ENCODE measurements at regions not wholly inside any gene's neighbourhood (a gene's known extent, or its start where the extent isn't known, plus 50 kb on each side); places are given as distances from the start of the nearest gene placed in this dataset.

DNA sequence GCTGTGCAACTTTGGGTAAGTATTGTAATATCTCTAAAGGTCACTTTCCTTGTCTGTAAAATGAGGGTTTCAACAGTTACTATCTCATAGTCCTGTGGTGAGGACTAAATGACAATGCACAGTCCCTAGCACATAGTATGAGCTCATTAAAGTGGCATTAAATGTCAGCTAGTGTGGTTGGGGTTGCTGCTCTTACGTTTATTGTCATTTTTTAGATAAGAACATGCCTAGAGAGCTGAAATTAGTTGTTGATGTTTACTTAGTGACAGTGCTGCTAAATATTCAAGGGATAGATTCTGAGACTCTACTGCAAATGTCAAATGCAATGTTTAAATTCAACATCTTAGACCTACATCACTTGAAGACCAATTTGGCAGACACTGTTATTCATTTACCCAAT is 356.1 kb upstream of the ETAA1 start:
- peak; percentile 46 for DNase-seq (ENCODE audit: low read depth)

DNA sequence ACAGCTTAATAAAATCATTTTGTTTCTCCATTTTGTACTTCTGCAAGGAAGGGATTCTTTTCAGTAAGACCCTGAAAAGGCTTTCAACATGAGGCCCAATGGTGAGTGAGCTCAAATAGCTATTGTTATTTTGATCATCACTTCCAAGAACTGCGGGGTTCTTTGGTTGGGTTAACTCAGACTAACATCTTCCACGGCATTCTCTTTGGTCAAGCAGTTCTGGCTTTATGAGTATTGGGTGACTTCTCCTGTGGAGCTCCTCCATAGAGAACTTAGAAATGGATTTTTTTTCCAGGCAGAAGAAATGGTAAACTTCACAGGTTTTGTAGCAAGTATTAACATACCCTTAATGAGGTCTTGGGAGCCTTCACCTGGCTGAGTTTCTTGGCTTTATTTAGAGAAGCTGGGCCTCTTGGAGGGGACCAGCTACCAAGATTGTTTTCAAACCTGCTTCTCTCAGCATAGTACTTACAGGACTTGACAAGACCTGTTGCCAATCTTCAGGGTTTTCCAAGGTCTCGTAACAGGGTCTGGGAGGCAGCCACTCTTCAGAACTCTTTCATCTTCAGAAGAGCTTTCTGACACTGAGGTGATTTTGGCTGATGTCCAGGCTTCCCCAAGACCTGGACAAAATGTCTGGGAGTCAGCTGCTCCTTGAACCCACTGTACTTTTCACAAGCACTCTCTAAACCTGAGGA is 353.2 kb upstream of the ETAA1 start:
- DNase-seq (ENCODE audit: low read depth), result no peak

DNA sequence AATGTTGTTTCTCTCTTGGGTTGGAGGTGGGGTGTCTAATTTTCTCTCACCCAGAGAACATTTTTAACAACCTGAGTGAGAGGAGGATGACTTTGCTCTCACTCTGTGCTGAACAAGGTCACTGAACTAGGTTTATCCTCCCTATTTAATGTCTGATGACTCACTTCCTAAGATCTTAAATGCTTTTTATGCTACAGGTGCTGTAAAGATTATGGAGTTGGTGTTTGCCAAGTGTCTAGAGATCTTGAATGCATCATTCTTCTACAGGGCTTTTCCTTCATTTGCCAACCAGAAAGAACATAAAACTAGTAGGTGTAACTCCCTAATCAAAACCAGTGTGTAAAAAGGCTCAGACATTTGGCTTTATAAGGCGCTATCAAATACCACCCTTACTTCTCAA is 350.5 kb upstream of the ETAA1 start:
- DNase-seq (ENCODE audit: low read depth), result no peak

- DNase-seq (ENCODE audit: low read depth), result no peak
These were observed 348.8 kb upstream of the ETAA1 start for GRCh38 chr2:67048314-67048713.

GRCh38 chr2:67050622-67051021 is 346.5 kb upstream of the ETAA1 start:
- DNase-seq (ENCODE audit: low read depth), result peak; percentile 25

DNA sequence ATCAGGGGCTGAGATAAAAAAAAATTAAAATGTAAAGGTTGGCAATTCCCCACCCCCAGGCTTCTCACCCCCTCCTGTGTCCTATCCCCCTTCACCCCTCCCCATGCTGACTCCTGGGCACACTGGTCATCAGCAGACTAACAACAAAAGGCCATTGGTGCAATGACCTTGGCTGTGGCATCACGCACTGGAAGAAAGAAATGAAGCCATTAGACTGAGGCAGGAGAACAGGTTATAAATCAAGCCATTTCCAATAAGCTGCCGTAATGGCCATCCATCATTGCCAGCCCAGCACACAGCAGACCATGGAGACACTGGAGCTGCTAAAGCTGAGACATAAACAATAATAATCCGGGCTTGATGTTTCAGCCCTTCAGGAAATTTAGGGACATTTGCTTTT is 342.4 kb upstream of the ETAA1 start:
- no peak for DNase-seq (ENCODE audit: low read depth)

DNA sequence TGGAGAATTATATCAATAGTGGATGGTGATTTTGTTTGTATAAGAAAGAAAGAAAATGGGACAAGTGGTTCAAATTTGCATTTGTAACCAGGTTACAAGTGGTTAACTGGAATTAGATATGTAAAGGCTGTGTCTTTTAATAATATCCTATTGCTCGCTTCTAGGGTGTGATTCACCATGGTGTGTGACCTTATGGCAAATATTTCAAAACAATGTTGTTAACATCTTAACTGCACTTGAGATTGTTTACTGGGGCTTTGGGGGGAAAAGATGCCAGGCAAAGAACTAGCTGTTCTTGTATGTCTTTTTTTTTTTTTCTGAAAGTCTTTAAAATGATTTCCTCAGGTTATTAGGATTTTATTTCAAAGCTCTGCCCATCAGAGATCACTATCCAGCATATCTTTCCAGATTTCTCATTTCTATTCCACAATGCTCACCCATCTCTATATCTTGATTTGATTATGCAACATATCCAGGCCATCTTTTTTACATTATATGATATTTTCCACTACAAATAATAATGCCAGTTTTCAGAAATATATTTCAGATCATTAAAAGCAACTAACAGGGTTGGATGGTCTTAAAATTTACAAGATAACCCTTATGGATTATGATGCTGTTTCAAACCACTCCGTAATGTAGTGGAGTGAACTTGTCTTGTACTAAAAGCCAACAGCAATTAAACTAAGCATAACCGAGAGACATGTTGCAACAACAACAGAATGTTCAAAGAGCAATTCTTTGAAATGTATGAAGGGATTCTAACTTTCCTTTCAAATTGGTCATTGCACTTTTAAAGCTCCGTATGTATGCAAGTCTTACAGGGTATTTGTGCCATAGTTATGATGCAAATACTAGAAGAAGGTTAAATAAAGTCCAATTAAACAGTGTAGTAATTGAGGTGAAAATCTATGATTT is 341.5 kb upstream of the ETAA1 start:
- peak; percentile 24 for DNase-seq (ENCODE audit: low read depth)

DNA sequence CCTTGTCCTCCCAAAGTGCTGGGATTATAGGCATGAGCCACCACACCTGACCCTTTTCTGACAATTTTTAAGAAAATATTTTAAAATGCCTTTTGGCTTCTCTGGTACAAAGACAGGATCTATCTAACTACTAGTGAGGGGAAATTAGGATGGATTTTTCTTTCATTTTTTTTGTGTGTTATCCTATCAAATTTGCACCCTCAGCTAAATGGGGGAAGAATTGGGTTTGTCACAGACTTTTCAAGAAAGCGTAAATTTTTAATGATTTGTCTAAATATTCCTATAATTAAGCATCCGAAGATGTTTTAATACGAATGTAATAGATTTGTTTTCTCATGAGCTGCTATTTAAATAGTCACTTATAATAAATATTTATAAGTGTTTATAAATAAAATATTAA is 340.0 kb upstream of the ETAA1 start:
- no peak for DNase-seq (ENCODE audit: low read depth)

- DNase-seq (ENCODE audit: low read depth), result no peak
These were observed 339.0 kb upstream of the ETAA1 start for GRCh38 chr2:67057901-67058703.

GRCh38 chr2:67065046-67065445 is 332.1 kb upstream of the ETAA1 start:
- DNase-seq (ENCODE audit: low read depth), result no peak

GRCh38 chr2:67066782-67067181 is 330.4 kb upstream of the ETAA1 start:
- no peak for DNase-seq (ENCODE audit: low read depth)

DNA sequence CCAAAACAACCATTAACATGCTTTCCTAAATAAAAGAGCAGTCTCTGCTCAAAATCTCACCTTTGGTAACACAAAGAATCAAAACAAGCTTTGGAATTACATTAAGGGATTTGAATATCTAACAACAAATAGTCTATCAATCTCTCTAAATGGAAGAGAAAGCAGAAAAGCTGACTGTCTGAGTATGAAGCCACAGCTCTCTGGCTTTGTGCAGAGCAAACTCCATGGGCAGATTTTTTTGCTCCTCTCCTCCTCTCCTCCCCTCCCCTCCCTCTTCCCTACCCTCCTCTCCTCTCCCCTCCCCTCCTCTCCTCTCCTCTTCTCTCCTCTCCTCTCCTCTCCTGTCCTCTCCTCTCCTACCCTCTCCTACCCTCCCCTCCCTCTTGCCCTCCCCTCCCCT is 329.5 kb upstream of the ETAA1 start:
- DNase-seq (ENCODE audit: low read depth), result no peak

- peak; percentile 51 for DNase-seq (ENCODE audit: low read depth)
These were observed 326.3 kb upstream of the ETAA1 start for GRCh38 chr2:67070826-67071225.

GRCh38 chr2:67075056-67075455 is 322.1 kb upstream of the ETAA1 start:
- no peak for DNase-seq (ENCODE audit: low read depth)

GRCh38 chr2:67075530-67076238 is 321.4 kb upstream of the ETAA1 start:
- DNase-seq (ENCODE audit: low read depth), result no peak

DNA sequence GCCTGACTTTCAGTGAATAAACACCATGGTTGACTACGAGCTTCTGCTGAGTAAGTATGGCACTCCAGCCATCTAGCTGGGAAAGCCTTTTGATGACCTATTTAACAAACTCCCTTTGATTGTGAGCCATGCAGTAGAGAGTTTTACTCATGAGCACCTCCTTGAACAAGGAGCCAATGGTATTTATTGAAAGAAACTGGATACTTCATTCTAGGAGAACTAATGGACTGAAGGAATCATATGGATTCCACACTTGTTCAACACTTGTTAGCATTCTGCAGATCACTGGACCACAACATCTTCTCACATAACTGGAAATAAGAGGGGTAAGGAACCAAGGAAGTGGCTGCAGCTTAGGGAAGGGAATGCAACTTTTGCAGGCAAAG is 320.9 kb upstream of the ETAA1 start:
- no peak for DNase-seq (ENCODE audit: low read depth)

DNA sequence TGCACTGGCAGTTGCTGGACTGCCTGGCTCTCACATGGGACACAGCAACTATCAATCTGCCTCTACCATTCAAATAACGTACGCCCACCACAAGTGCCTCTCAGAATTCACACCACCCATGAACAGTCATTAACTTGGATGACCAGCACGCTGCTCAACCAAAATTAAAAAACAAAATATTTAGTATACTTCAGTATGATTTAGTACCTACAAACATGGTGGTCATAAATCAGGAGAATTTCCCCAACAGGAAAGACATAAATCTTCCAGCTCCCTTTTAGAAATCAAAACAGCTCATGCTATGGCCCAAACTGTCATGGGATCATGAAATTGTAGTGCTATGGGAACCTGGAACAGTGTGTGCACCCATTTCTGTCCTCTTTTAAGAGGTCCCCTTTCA is 317.4 kb upstream of the ETAA1 start:
- no peak for DNase-seq (ENCODE audit: low read depth)

DNA sequence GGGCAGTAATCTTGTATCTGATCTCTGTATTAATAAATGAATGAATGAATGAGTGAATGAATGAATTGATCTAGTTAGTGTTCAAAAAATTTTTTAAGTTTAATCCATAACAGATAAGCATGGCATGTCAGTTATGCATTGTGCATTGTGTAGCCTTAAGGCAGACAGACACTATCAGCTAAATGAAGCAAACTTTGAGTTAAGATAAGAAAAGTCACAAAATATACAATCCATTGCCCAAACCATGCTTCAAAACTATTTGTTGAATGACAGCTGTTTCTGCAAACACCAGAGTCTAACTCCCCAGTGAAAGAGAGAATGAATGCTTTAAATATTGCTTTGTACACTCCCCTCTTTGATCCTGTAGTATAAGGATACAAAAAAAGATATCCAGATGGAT is 314.3 kb upstream of the ETAA1 start:
- no peak for DNase-seq (ENCODE audit: low read depth)

DNA sequence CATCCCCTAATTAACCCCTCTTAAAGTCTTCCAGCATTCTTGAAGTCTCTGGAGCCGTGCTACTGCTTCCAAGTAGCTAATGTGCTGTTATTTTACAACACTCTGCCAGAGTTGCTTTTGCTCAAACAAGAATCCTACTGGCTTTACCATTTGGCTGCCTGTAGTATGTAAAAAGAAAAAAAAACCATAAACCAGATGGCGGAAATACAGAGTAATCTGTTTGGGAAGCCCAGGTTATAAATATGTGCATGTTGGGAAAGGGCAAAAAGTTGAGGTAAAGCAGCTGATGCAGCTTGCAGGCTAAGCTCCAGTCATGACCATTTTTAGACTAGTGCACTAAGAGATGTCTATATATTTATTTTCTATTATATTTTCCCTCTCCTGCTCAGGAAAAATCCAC is 313.2 kb upstream of the ETAA1 start:
- DNase-seq (ENCODE audit: low read depth), result no peak

DNA sequence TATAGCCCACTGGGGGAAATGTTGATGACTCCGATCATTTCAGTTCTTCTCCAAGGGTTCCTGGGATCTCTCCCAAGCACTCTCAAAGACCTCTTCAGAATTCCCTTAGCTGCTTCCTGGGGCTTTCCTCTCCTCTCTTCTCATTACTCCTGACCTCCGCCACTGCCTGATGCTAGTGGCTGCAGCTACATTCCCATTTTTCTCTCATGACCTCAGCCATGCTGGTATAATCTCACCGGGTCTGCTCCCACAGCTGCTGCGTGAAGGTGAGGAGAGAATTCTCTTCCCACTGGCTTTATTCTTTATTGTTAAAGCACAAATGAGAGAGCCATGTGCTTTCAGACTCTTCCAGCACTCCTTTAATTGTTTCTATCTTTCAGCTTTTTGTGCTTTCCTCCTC is 312.0 kb upstream of the ETAA1 start:
- no peak for DNase-seq (ENCODE audit: low read depth)

DNA sequence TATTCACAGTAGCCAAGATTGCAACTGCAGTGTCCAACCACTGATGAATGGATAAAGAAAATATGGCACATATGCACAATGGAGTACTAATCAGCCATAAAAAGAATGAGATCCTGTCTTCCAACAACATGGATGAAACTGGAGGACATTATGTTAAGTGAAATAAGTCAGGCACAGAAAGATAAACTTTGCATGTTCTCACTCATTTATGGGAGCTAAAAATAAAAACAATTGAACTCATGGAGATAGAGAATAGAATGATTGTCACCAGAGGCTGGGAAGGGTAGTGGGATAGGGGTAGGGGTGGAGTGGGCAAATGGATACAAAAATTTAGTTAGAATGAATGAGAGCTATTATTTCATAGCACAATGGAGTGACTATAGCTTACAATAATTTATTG is 305.5 kb upstream of the ETAA1 start:
- DNase-seq (ENCODE audit: low read depth), result no peak

DNA sequence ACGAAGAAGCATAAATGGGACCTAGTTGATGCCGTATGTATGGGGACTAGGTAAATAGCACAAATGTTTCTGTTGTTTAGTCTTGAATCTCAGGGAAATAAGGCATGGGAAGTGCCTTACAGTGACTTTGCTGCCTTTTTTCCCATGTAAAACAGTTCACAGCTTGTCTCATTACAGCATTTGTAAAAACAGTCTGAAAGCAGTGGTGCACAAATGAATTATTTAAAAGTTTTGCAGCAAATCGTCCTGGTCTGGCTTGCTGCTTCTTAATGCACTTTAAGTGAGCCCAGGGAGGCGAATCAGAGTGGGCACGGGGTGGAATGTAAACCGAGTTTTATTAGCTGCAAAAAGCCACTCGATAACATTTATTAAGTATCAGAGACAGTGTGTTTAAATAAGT is 302.0 kb upstream of the ETAA1 start:
- no peak for DNase-seq (ENCODE audit: low read depth)

All from EH (cell line).